K562 (cell line): ENCODE measurements at regions not wholly inside any gene's neighbourhood (a gene's known extent, or its start where the extent isn't known, plus 50 kb on each side); places are given as distances from the start of the nearest gene placed in this dataset.

Source experiments
- ATAC-seq: fragments of 200-7000 bp; cut with Tn5 transposase; 3 replicates; pipeline ENCODE4 v1.9.1; 2020; ENCODE audit warnings: moderate library complexity
- BruUV-seq: library from RNA; stranded (reverse); fragments of 400-500 nt; replicated peaks from 2 replicates; lab custom pipeline; 2021; lab: Mats Ljungman, UMichigan
- CTCF ChIA-PET: fragments of 300-600 bp; formaldehyde crosslinking; extraction: SDS; loops from one replicate; lab custom pipeline; 2021; ENCODE audit warnings: low intra/inter-chr PET ratio; lab: Yijun Ruan, JAX
- POLR2A ChIA-PET: fragments of 300-600, 350-650 bp; sonication (Branson Sonifier 250); formaldehyde crosslinking; extraction: SDS; loops from one replicate; lab custom pipeline; 2021; ENCODE audit warnings: antibody characterized with exemption, inconsistent platforms; lab: Yijun Ruan, JAX
- DNase-seq, 4 experiments: peaks; one replicate each; pipeline versions ENCODE4 v3.0.0 to v3.0.0-alpha.2; 2011 to 2018; ENCODE audit warnings: low spot score in 3 of 4, mixed read lengths in 3 of 4; ENCODE audit errors: extremely low read depth in 1 of 4
- FAIRE-seq: peaks from 2 replicates; lab custom pipeline; 2011; peaks lifted over from hg19 to GRCh38; lab: Jason Lieb, UNC
- H2AFZ ChIP-seq: 2 replicates; pipeline ENCODE4 v1.6.0; 2011; ENCODE audit warnings: low read depth, low read length, control low read depth, inconsistent platforms
- H3K27ac ChIP-seq: fragments of 200-600 bp; 3 replicates; pipeline ENCODE4 v1.8.0; 2011; ENCODE audit warnings: low read depth, mild to moderate bottlenecking, control low read depth, inconsistent platforms, low read length, moderate library complexity, mixed read lengths; ENCODE audit errors: extremely low read depth
- H3K27me3 ChIP-seq, 2 experiments: fragments of 300-600 bp in 1 of 2; 2 replicates in 1 of 2; 3 replicates in 1 of 2; pipeline versions ENCODE4 v1.6.0 to v1.8.0; 2011; ENCODE audit warnings: inconsistent platforms in 2 of 2, low read length in 2 of 2, mild to moderate bottlenecking in 1 of 2, mixed read lengths in 1 of 2, moderate library complexity in 1 of 2; ENCODE audit not compliant: control insufficient read depth in 2 of 2, insufficient read depth in 2 of 2
- H3K36me3 ChIP-seq: fragments of 300-600 bp; 3 replicates; pipeline ENCODE4 v1.8.0; 2011; ENCODE audit warnings: mild to moderate bottlenecking, low read length, inconsistent platforms; ENCODE audit not compliant: control insufficient read depth, insufficient read depth
- H3K4me1 ChIP-seq, 2 experiments: fragments of 200-600 bp in 1 of 2; replicated peaks in 1 of 2; 2 replicates in 1 of 2; 3 replicates in 1 of 2; pipeline versions ENCODE4 v1.5.1 to v1.8.0; 2011; ENCODE audit warnings: inconsistent platforms in 2 of 2, low read length in 2 of 2, mild to moderate bottlenecking in 1 of 2, mixed read lengths in 1 of 2, moderate library complexity in 1 of 2; ENCODE audit not compliant: control insufficient read depth in 2 of 2, insufficient read depth in 2 of 2
- H3K4me2 ChIP-seq: 2 replicates; pipeline ENCODE4 v1.6.1; 2011; ENCODE audit warnings: low read length, control low read depth, inconsistent platforms, mixed read lengths; ENCODE audit not compliant: insufficient read depth
- H3K4me3 ChIP-seq: fragments of 200-600 bp; sonication (generic), shearing (Covaris generic); 2 replicates; pipeline ENCODE4 v1.5.1; 2016; ENCODE audit warnings: control low read depth, inconsistent platforms
- H3K79me2 ChIP-seq: fragments of 200-600 bp; 3 replicates; pipeline ENCODE4 v1.8.0; 2011; ENCODE audit warnings: low read length, inconsistent platforms; ENCODE audit not compliant: control insufficient read depth, insufficient read depth
- H3K9ac ChIP-seq, 2 experiments: 2 replicates each; pipeline versions ENCODE4 v1.6.0 to v1.6.1; 2011; ENCODE audit warnings: low read depth in 2 of 2, low read length in 2 of 2, control low read depth in 1 of 2, inconsistent platforms in 1 of 2, mild to moderate bottlenecking in 1 of 2, mixed read lengths in 1 of 2; ENCODE audit not compliant: insufficient read depth in 1 of 2
- H3K9me1 ChIP-seq: one replicate; pipeline ENCODE4 v1.6.0; 2011; ENCODE audit warnings: inconsistent platforms, mild to moderate bottlenecking, low read length, moderate library complexity; ENCODE audit not compliant: control insufficient read depth, insufficient read depth
- H3K9me3 ChIP-seq: replicated peaks from 2 replicates; pipeline ENCODE4 v1.5.1; 2011; ENCODE audit warnings: low read depth, low read length, inconsistent platforms; ENCODE audit not compliant: control insufficient read depth, insufficient read depth
- H4K20me1 ChIP-seq: replicated peaks from 2 replicates; pipeline ENCODE4 v1.6.1; 2011; ENCODE audit warnings: low read length, inconsistent platforms, mixed read lengths; ENCODE audit not compliant: control insufficient read depth, insufficient read depth
- JUNB ChIP-seq: fragments of 450-650 bp; formaldehyde crosslinking; conservative IDR thresholded peaks from 2 replicates; pipeline ENCODE4 v1.4.0; 2020; ENCODE audit warnings: mild to moderate bottlenecking
- NCOA4 ChIP-seq: fragments of 450-650 bp; IDR thresholded peaks from 2 replicates; pipeline ENCODE4 v1.6.1; 2018; ENCODE audit warnings: mild to moderate bottlenecking; ENCODE audit not compliant: partially characterized antibody
- NFE2 ChIP-seq: IDR thresholded peaks from 2 replicates; pipeline ENCODE4 v1.6.1; 2014; ENCODE audit warnings: antibody characterized with exemption, low read depth
- RAD51 ChIP-seq: fragments of 450-650 bp; IDR thresholded peaks from 2 replicates; pipeline ENCODE4 v1.7.1; 2016; ENCODE audit warnings: low read depth, mild to moderate bottlenecking, borderline replicate concordance
- THRAP3 ChIP-seq: fragments of 450-650 bp; IDR thresholded peaks from 2 replicates; pipeline ENCODE4 v1.6.1; 2016; ENCODE audit warnings: mild to moderate bottlenecking, inconsistent platforms, borderline replicate concordance
- WGBS: fragments of 100-300 bp; shearing (Covaris generic); methylation state at CpG from one replicate; pipeline ENCODE4 v1.1.6; 2016; ENCODE audit warnings: low coverage, mixed read lengths; ENCODE audit not compliant: insufficient coverage; ENCODE audit errors: missing lambda C conversion rate; 5-methylcytosine and 5-hydroxymethylcytosine counted together
- in situ Hi-C: fragments of 300-500 bp; cut with MboI; formaldehyde crosslinking; loops from 4 replicates; pipeline ENCODE4 v1.15.0; 2018; ENCODE audit warnings: inconsistent platforms, mixed read lengths
- intact Hi-C: fragments of 100-400 bp; cut with micrococcal nuclease; formaldehyde crosslinking; loops from 2 replicates; pipeline ENCODE4 v1.14.2; 2022
- TF ChIP-seq, protein P1 (sequence below): fragments of 450-650 bp; formaldehyde crosslinking; IDR thresholded peaks from 2 replicates; pipeline ENCODE4 v1.4.0; 2020; ENCODE audit warnings: mild to moderate bottlenecking, mixed read lengths

- ATAC-seq (no peak), DNase-seq (no peak), FAIRE-seq (no peak)
- no peak overlapping the region for H3K9ac ChIP-seq
- no peaks in the 10 kb centered on the region for H3K4me1 ChIP-seq
- TF ChIP-seq RAD51 (peak; percentile 26; the same call in 1 of the 2 replicates), NCOA4 (no peak), JUNB (CRISPR knock-in tag) (no peak), NFE2 (no peak), THRAP3 (no peak)
- TF ChIP-seq, protein P1, sequence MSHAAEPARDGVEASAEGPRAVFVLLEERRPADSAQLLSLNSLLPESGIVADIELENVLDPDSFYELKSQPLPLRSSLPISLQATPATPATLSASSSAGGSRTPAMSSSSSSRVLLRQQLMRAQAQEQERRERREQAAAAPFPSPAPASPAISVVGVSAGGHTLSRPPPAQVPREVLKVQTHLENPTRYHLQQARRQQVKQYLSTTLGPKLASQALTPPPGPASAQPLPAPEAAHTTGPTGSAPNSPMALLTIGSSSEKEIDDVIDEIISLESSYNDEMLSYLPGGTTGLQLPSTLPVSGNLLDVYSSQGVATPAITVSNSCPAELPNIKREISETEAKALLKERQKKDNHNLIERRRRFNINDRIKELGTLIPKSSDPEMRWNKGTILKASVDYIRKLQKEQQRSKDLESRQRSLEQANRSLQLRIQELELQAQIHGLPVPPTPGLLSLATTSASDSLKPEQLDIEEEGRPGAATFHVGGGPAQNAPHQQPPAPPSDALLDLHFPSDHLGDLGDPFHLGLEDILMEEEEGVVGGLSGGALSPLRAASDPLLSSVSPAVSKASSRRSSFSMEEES (CRISPR knock-in tag), result peak; percentile 93
- H4K20me1 ChIP-seq, result no peaks in the 10 kb centered on the region
- POLR2A ChIA-PET, result no interaction called here
- CTCF ChIA-PET, result no interaction called here
- H3K9me3 ChIP-seq, result peaks cover 28% of the 10 kb centered on the region
- no peak overlapping the region for H2AFZ ChIP-seq
- H3K4me3 ChIP-seq, result no peak overlapping the region
- intact Hi-C loops (no loop called here), in situ Hi-C loops (no loop called here)
- H3K27me3 ChIP-seq, result no peaks in the 10 kb centered on the region; a peak in 1 of 5 replicates
- no peaks in the 10 kb centered on the region for H3K79me2 ChIP-seq
- whole genome bisulfite sequencing, result 46% methylated on average over 15 of the region's 15 CpGs
- H3K9me1 ChIP-seq, result no peaks in the 10 kb centered on the region
- H3K27ac ChIP-seq, result no peak overlapping the region
- BruUV-seq, result no TSS peak
- no peak overlapping the region for H3K4me2 ChIP-seq
- no peaks in the 10 kb centered on the region for H3K36me3 ChIP-seq
Measured at GRCh38 chr18:39801010-39801409, 2154.0 kb upstream of the PIK3C3 start.
